MM.1S (cell line): ENCODE measurements at regions not wholly inside any gene's neighbourhood (a gene's known extent, or its start where the extent isn't known, plus 50 kb on each side); places are given as distances from the start of the nearest gene placed in this dataset.

Source experiments
- EZH2 ChIP-seq: fragments of 300-600 bp; sonication (generic); optimal IDR thresholded peaks from 2 replicates; pipeline ENCODE3; 2017; ENCODE audit warnings: low read depth, mild to moderate bottlenecking, antibody characterized with exemption, low read length, mixed read lengths
- TF ChIP-seq, protein P1 (sequence below): fragments of 300-600 bp; sonication (generic); IDR thresholded peaks from 2 replicates; pipeline ENCODE4 v1.5.1; 2016; ENCODE audit warnings: antibody characterized with exemption, low read length, mixed read lengths

DNA sequence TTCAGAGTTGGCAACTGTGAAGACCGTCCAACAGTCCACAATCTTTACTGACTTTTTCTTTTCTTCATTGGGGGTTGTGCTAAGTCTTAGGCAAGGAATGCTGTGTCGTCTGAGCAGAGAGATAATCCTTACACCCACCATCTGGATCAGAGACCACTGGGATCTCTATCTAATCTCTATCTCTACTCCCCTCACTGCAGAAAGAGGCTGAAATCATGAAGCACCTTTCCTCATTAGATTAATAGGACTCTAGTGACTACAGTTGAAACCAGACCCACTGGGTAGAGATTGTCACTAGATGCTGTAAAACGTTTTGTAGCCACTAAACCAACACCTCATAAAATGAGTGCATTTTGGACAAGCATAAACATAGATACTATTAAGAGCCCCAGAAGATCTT is 387.4 kb upstream of the CELF2 start:
- TF ChIP-seq, protein P1, sequence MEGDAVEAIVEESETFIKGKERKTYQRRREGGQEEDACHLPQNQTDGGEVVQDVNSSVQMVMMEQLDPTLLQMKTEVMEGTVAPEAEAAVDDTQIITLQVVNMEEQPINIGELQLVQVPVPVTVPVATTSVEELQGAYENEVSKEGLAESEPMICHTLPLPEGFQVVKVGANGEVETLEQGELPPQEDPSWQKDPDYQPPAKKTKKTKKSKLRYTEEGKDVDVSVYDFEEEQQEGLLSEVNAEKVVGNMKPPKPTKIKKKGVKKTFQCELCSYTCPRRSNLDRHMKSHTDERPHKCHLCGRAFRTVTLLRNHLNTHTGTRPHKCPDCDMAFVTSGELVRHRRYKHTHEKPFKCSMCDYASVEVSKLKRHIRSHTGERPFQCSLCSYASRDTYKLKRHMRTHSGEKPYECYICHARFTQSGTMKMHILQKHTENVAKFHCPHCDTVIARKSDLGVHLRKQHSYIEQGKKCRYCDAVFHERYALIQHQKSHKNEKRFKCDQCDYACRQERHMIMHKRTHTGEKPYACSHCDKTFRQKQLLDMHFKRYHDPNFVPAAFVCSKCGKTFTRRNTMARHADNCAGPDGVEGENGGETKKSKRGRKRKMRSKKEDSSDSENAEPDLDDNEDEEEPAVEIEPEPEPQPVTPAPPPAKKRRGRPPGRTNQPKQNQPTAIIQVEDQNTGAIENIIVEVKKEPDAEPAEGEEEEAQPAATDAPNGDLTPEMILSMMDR, result no peak
- TF ChIP-seq EZH2, result no peak
